ENCODE measurements at regions not wholly inside any gene's neighbourhood (a gene's known extent, or its start where the extent isn't known, plus 50 kb on each side); places are given as distances from the start of the nearest gene placed in this dataset.

- ATAC-seq (no peak), DNase-seq (no peak)
- Mint-ChIP-seq H3K27ac (no peak overlapping the region), H3K36me3 (ENCODE audit: low read depth) (no peaks in the 10 kb centered on the region), H3K9me3 (no peaks in the 10 kb centered on the region), H3K4me3 (no peak overlapping the region), H3K27me3 (no peaks in the 10 kb centered on the region), H3K4me1 (no peaks in the 10 kb centered on the region)
These were observed 248.8 kb upstream of the FZD8 start for GRCh38 chr10:35890676-35891495.

GRCh38 chr10:35889971-35890675, 248.0 kb upstream of the FZD8 start:
- no peak overlapping the region for H3K4me3 Mint-ChIP-seq
- no peaks in the 10 kb centered on the region for H3K36me3 Mint-ChIP-seq (ENCODE audit: low read depth)
- H3K4me1 Mint-ChIP-seq, result no peaks in the 10 kb centered on the region
- DNase-seq (no peak), ATAC-seq (no peak)
- H3K27ac Mint-ChIP-seq, result no peak overlapping the region
- no peaks in the 10 kb centered on the region for H3K9me3 Mint-ChIP-seq
- H3K27me3 Mint-ChIP-seq, result no peaks in the 10 kb centered on the region

DNA sequence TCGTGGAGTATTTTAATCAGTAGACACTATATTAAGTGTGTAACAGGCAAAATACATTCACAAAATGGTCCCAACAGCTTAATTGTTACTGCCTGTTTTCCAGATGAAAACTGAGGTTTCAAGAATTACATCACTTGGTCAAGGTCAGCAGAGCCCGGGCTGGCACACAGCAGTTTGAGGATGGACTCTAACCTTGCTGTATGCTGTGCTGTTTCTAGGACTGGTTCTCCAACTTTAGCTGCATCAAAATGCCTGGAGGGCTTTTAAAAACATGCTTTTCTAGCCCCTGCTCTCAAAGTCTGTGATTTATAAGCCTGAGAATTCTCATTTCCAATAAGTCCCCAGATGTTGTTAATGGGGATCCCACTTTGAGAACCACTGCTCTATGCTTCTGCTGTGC, 247.1 kb upstream of the FZD8 start:
- Mint-ChIP-seq H3K27ac (no peak overlapping the region), H3K9me3 (no peaks in the 10 kb centered on the region), H3K27me3 (no peaks in the 10 kb centered on the region), H3K36me3 (ENCODE audit: low read depth) (no peaks in the 10 kb centered on the region), H3K4me1 (no peaks in the 10 kb centered on the region), H3K4me3 (no peak overlapping the region)
- ATAC-seq, result no peak
- DNase-seq, result no peak

GRCh38 chr10:35888400-35888799, 246.3 kb upstream of the FZD8 start:
- no peak overlapping the region for H3K27ac Mint-ChIP-seq
- H3K4me1 Mint-ChIP-seq, result no peaks in the 10 kb centered on the region
- no peak overlapping the region for H3K4me3 Mint-ChIP-seq
- no peaks in the 10 kb centered on the region for H3K9me3 Mint-ChIP-seq
- ATAC-seq (no peak), DNase-seq (no peak)
- no peaks in the 10 kb centered on the region for H3K27me3 Mint-ChIP-seq
- H3K36me3 Mint-ChIP-seq (ENCODE audit: low read depth), result no peaks in the 10 kb centered on the region

DNA sequence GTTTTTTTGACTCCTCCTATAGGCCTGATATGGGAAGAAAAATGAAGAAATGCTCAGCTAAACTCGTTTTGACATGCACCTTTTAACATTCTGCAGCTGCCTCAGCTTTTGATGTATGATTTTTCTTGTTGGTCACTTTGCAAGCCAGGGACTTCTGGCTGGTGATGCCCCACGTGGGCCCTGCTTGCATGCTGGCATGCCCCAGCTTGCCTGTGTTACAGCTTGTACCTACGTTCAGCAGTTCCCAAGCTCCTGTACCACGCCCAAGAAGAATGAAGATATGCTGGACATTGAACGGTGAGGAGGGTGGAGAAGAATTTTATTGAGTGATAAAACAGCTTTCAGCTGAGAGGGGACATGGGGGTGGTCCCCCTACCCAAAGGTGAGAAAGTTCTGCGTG, 245.6 kb upstream of the FZD8 start:
- H3K4me1 Mint-ChIP-seq, result no peaks in the 10 kb centered on the region
- no peaks in the 10 kb centered on the region for H3K9me3 Mint-ChIP-seq
- H3K27ac Mint-ChIP-seq, result no peak overlapping the region
- H3K36me3 Mint-ChIP-seq (ENCODE audit: low read depth), result no peaks in the 10 kb centered on the region
- DNase-seq (no peak), ATAC-seq (no peak)
- no peak overlapping the region for H3K4me3 Mint-ChIP-seq
- no peaks in the 10 kb centered on the region for H3K27me3 Mint-ChIP-seq

DNA sequence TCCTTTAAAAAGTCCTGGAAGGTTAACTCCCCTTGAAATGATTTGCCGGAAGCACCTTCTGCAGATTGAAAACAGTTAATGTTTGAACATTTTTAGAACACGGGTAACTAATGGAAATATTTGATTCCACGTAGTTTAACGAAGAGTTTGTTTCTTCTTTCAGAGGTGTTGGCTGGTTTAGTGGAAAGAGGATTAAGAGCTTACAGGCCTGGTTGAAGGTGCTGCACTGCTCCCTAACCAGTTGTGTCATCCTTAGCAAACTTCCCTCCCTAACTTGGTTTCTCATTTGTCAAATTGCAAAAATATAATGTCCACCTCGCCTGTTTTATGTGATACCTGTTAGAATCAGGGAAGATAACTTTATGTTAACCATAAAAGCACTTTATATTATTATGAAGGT, 243.0 kb upstream of the FZD8 start:
- ATAC-seq, result no peak
- no peak overlapping the region for H3K4me3 Mint-ChIP-seq

GRCh38 chr10:35884657-35885071, 242.6 kb upstream of the FZD8 start:
- DNase-seq (no peak), ATAC-seq (no peak)
- H3K27ac Mint-ChIP-seq, result no peak overlapping the region
- H3K4me3 Mint-ChIP-seq, result no peak overlapping the region
- H3K36me3 Mint-ChIP-seq (ENCODE audit: low read depth), result no peaks in the 10 kb centered on the region
- no peaks in the 10 kb centered on the region for H3K27me3 Mint-ChIP-seq
- H3K9me3 Mint-ChIP-seq, result no peaks in the 10 kb centered on the region
- no peaks in the 10 kb centered on the region for H3K4me1 Mint-ChIP-seq

More for the DNA sequence above, 243.0 kb upstream of the FZD8 start:
- Mint-ChIP-seq H3K36me3 (ENCODE audit: low read depth) (no peaks in the 10 kb centered on the region), H3K4me1 (no peaks in the 10 kb centered on the region), H3K27ac (no peak overlapping the region), H3K27me3 (no peaks in the 10 kb centered on the region), H3K9me3 (no peaks in the 10 kb centered on the region)
- DNase-seq, result no peak

DNA sequence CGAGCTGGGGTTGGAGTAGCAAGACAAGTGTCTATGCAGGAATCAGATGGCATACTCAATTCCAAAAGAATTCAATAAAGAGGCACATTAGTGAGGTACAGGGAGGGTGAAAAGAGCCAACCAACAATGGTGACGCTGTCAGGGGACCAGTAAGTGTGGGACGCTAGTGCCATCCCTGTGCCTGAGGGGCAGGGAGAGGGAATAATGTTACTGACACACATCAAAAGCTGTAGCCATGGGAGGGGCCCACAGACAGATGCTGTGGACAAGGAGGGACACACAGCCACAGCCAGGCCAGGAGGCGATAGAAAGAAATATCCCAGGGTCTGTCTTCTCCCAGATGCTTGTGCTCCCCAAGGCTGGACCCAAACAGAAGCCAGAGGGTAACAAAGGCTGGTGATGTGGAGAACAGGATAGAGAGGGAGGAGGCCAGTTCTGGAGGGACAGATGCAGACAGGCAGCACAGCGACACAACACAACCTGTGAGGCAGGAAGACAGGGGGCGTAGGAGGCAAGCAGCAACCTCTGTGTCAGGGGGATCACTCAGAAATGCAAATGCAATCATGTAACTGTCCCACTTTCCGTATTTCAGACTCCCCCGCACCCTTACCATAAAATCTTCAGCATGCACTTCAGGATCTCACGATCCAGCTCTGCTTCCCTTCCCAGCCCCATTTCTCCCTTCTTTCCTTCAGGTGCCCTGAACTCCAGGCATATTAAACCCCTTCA, 240.5 kb upstream of the FZD8 start:
- Mint-ChIP-seq H3K36me3 (ENCODE audit: low read depth) (no peaks in the 10 kb centered on the region), H3K4me1 (no peaks in the 10 kb centered on the region), H3K4me3 (no peak overlapping the region), H3K9me3 (no peaks in the 10 kb centered on the region), H3K27ac (no peak overlapping the region), H3K27me3 (no peaks in the 10 kb centered on the region)
- DNase-seq (no peak), ATAC-seq (no peak)

DNA sequence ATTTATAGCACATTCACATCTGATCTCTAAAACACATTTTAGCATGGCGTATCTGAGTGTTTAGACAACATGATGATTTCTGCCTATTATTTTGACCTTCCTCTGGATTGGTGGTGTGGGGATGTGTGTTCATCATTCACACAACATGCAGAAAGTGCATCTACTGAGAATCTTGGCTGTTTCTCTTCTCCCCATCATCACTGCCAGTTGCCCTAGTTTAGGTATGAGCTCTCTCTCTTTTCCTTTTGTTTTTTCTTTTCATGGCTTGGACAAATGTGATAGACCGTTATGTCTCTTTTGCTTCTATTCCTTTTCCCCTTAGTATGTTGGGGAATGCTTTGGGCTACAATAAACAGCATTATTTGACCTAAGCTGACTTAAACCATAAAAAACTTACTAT, 239.2 kb upstream of the FZD8 start:
- Mint-ChIP-seq H3K4me1 (no peaks in the 10 kb centered on the region), H3K27me3 (no peaks in the 10 kb centered on the region), H3K27ac (no peak overlapping the region), H3K4me3 (no peak overlapping the region), H3K9me3 (no peaks in the 10 kb centered on the region), H3K36me3 (ENCODE audit: low read depth) (no peaks in the 10 kb centered on the region)
- ATAC-seq, result no peak
- DNase-seq, result no peak

DNA sequence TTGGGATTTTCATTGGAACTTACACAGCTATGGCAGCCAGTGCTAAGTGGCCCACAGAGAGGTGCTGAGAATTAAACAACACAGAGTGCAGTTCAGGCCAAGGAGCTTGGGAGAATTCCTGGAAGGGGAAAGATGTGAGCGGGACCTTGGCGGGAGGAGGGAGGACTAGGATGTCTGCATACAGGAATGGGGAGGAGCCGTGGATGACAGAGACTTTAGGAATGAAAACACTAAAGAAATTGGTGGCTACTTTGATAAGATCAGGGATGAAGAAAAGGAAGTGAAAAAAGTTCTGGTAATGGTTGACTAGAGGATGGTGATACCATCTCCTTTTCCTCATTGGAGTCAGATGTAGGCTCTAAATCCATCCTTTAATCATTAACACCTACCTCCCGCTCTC, 234.2 kb upstream of the FZD8 start:
- H3K4me3 Mint-ChIP-seq, result no peak overlapping the region
- H3K27ac Mint-ChIP-seq, result no peak overlapping the region
- no peaks in the 10 kb centered on the region for H3K9me3 Mint-ChIP-seq
- H3K27me3 Mint-ChIP-seq, result no peaks in the 10 kb centered on the region
- ATAC-seq, result no peak
- no peaks in the 10 kb centered on the region for H3K36me3 Mint-ChIP-seq (ENCODE audit: low read depth)
- DNase-seq, result no peak
- no peaks in the 10 kb centered on the region for H3K4me1 Mint-ChIP-seq

GRCh38 chr10:35875016-35875676, 233.1 kb upstream of the FZD8 start:
- Mint-ChIP-seq H3K4me1 (no peaks in the 10 kb centered on the region), H3K36me3 (ENCODE audit: low read depth) (no peaks in the 10 kb centered on the region), H3K9me3 (no peaks in the 10 kb centered on the region), H3K4me3 (no peak overlapping the region), H3K27me3 (no peaks in the 10 kb centered on the region), H3K27ac (no peak overlapping the region)
- no peak for ATAC-seq
- DNase-seq, result no peak

GRCh38 chr10:35874311-35875015, 232.4 kb upstream of the FZD8 start:
- H3K27me3 Mint-ChIP-seq, result no peaks in the 10 kb centered on the region
- H3K36me3 Mint-ChIP-seq (ENCODE audit: low read depth), result no peaks in the 10 kb centered on the region
- no peaks in the 10 kb centered on the region for H3K4me1 Mint-ChIP-seq
- no peak overlapping the region for H3K4me3 Mint-ChIP-seq
- ATAC-seq (no peak), DNase-seq (no peak)
- H3K27ac Mint-ChIP-seq, result no peak overlapping the region
- H3K9me3 Mint-ChIP-seq, result no peaks in the 10 kb centered on the region

GRCh38 chr10:35872671-35873070, 230.6 kb upstream of the FZD8 start:
- no peaks in the 10 kb centered on the region for H3K9me3 Mint-ChIP-seq
- H3K4me1 Mint-ChIP-seq, result no peaks in the 10 kb centered on the region
- ATAC-seq (no peak), DNase-seq (no peak)
- H3K27ac Mint-ChIP-seq, result no peak overlapping the region
- no peak overlapping the region for H3K4me3 Mint-ChIP-seq
- H3K27me3 Mint-ChIP-seq, result no peaks in the 10 kb centered on the region
- H3K36me3 Mint-ChIP-seq (ENCODE audit: low read depth), result no peaks in the 10 kb centered on the region

DNA sequence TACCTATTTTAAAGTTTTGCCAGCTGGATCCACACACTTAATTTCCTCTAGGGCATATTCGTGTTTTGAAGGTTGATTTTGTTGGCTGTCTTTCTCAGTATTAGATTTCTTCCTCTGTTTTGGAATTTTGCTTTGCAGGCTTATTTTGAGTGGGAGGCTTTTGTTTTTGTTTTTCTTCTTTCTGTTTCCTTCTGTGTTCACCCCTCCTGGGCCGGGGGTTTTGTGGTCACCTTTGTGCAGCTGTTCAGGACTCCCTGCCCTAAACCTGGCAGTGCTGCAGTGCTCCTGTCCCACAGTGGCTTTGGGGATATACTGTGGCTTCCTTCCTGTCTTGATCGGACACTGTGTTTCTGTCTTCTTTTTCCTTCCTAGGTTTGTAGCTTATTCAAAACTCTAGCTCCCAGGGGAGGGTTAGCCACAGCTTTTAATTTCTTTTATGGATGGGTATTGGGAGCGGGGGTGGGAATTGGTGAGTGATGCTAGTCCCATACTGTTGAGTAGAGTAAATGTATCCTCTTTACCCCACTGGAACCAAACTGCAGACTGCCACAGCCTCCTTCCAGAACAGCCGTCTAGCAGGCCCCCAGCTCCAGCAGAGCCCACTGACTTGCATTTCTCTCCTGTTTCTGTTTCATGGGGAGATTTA, 228.7 kb upstream of the FZD8 start:
- H3K27ac Mint-ChIP-seq, result no peak overlapping the region
- no peaks in the 10 kb centered on the region for H3K9me3 Mint-ChIP-seq
- H3K27me3 Mint-ChIP-seq, result no peaks in the 10 kb centered on the region
- no peaks in the 10 kb centered on the region for H3K4me1 Mint-ChIP-seq
- DNase-seq (no peak), ATAC-seq (no peak)
- no peak overlapping the region for H3K4me3 Mint-ChIP-seq
- H3K36me3 Mint-ChIP-seq (ENCODE audit: low read depth), result no peaks in the 10 kb centered on the region

Data from activated naive CD8-positive, alpha-beta T cell treated with anti-CD3 and anti-CD28 coated beads, Interleukin-2, amount 50 U/mL, for 24 hours (primary cell).